KG1 (cell line): ENCODE measurements at regions not wholly inside any gene's neighbourhood (a gene's known extent, or its start where the extent isn't known, plus 50 kb on each side); places are given as distances from the start of the nearest gene placed in this dataset.
"Not testable (repeated sequence)": the region's sequence is repeated elsewhere in the genome, so short reads cannot be mapped to it uniquely, and the experiment has no call there.

Experiments
- DNase-seq: peaks from one replicate; lab custom pipeline; 2025; lab: John Stamatoyannopoulos, UW

- DNase-seq: no peak
These were observed 173.2 kb downstream of the TLE3 start for GRCh38 chr15:69924531-69924930.

- no peak for DNase-seq
These were observed 171.7 kb downstream of the TLE3 start for GRCh38 chr15:69926006-69926405.

- DNase-seq: no peak
These were observed 171.0 kb downstream of the TLE3 start for GRCh38 chr15:69926721-69927120.

- DNase-seq: not testable (repeated sequence)
These were observed 168.8 kb downstream of the TLE3 start for GRCh38 chr15:69928890-69929289.

- DNase-seq: no peak
These were observed 167.6 kb downstream of the TLE3 start for GRCh38 chr15:69929905-69930630.

GRCh38 chr15:69930754-69931153 is 167.0 kb downstream of the TLE3 start:
- no peak for DNase-seq

- no peak for DNase-seq
These were observed 166.6 kb downstream of the TLE3 start for GRCh38 chr15:69931156-69931555.

- no peak for DNase-seq
These were observed 163.1 kb downstream of the TLE3 start for GRCh38 chr15:69934607-69935006.

GRCh38 chr15:69939513-69940440 is 157.9 kb downstream of the TLE3 start:
- no peak for DNase-seq

- DNase-seq: no peak
These were observed 157.0 kb downstream of the TLE3 start for GRCh38 chr15:69940441-69941300.

GRCh38 chr15:69941301-69941605 is 156.5 kb downstream of the TLE3 start:
- no peak for DNase-seq

GRCh38 chr15:69941706-69942495 is 155.8 kb downstream of the TLE3 start:
- DNase-seq: no peak

GRCh38 chr15:69943637-69944036 is 154.1 kb downstream of the TLE3 start:
- no peak for DNase-seq

- no peak for DNase-seq
These were observed 152.0 kb downstream of the TLE3 start for GRCh38 chr15:69945729-69946128.

GRCh38 chr15:69946870-69947269 is 150.8 kb downstream of the TLE3 start:
- DNase-seq: no peak

- no peak for DNase-seq
These were observed 150.3 kb downstream of the TLE3 start for GRCh38 chr15:69947394-69947793.

- no peak for DNase-seq
These were observed 148.2 kb downstream of the TLE3 start for GRCh38 chr15:69949485-69949884.

- DNase-seq: no peak
These were observed 146.3 kb downstream of the TLE3 start for GRCh38 chr15:69951256-69951897.

GRCh38 chr15:69951898-69952555 is 145.7 kb downstream of the TLE3 start:
- DNase-seq: no peak

- no peak for DNase-seq
These were observed 144.7 kb downstream of the TLE3 start for GRCh38 chr15:69953051-69953450.

GRCh38 chr15:69953816-69954215 is 143.9 kb downstream of the TLE3 start:
- no peak for DNase-seq
